Parathyroid adenoma (tissue), 2 donors: ENCODE measurements at regions not wholly inside any gene's neighbourhood (a gene's known extent, or its start where the extent isn't known, plus 50 kb on each side); places are given as distances from the start of the nearest gene placed in this dataset.

Experiments
- H2AFZ ChIP-seq: fragments of 300-600 bp; sonication (generic); one replicate; pipeline ENCODE4 v1.7.0; 2017; ENCODE audit warnings: antibody characterized with exemption, mild to moderate bottlenecking
- H3K27ac ChIP-seq: fragments of 300-600 bp; sonication (generic); one replicate; pipeline ENCODE4 v1.7.0; 2017
- H3K27me3 ChIP-seq: fragments of 300-600 bp; sonication (generic); one replicate; pipeline ENCODE4 v1.7.0; 2017; ENCODE audit warnings: low read length; ENCODE audit not compliant: control insufficient read depth, insufficient read depth
- H3K36me3 ChIP-seq: fragments of 300-600 bp; sonication (generic); one replicate; pipeline ENCODE4 v1.7.0; 2017; ENCODE audit warnings: low read length; ENCODE audit not compliant: control insufficient read depth, insufficient read depth
- H3K4me1 ChIP-seq: fragments of 300-600 bp; sonication (generic); one replicate; pipeline ENCODE4 v1.7.0; 2017; ENCODE audit warnings: control low read depth
- H3K4me2 ChIP-seq: fragments of 300-600 bp; sonication (generic); one replicate; pipeline ENCODE4 v1.7.0; 2017; ENCODE audit warnings: low read length
- H3K4me3 ChIP-seq: fragments of 300-600 bp; sonication (generic); one replicate; pipeline ENCODE4 v1.7.0; 2017; ENCODE audit warnings: low read depth, low read length
- H3K79me2 ChIP-seq: fragments of 300-600 bp; sonication (generic); one replicate; pipeline ENCODE4 v1.7.0; 2017; ENCODE audit warnings: control low read depth
- H3K9ac ChIP-seq: fragments of 300-600 bp; sonication (generic); one replicate; pipeline ENCODE4 v1.7.0; 2017; ENCODE audit warnings: mild to moderate bottlenecking
- H3K9me3 ChIP-seq: fragments of 300-600 bp; sonication (generic); one replicate; pipeline ENCODE4 v1.7.0; 2017; ENCODE audit warnings: low read length; ENCODE audit not compliant: control insufficient read depth
- CTCF ChIP-seq: fragments of 300-600 bp; sonication (generic); IDR thresholded peaks from one replicate; pipeline ENCODE4 v1.7.0; 2017; ENCODE audit warnings: antibody characterized with exemption, mild to moderate bottlenecking
- donor health status: primary hyperparathyroidism.

- Histone ChIP-seq H3K27ac (no peak overlapping the region), H3K9me3 (no peaks in the 10 kb centered on the region), H3K4me2 (no peak overlapping the region), H3K36me3 (no peaks in the 10 kb centered on the region), H2AFZ (no peak overlapping the region), H3K27me3 (no peaks in the 10 kb centered on the region), H3K4me3 (no peak overlapping the region), H3K9ac (no peak overlapping the region), H3K4me1 (no peaks in the 10 kb centered on the region), H3K79me2 (no peaks in the 10 kb centered on the region)
- no peak for TF ChIP-seq CTCF
Measured at GRCh38 chr3:102302020-102302419, 132.8 kb upstream of the ZPLD1 start.

GRCh38 chr3:102304550-102304949, 130.3 kb upstream of the ZPLD1 start:
- H3K79me2 ChIP-seq, result no peaks in the 10 kb centered on the region
- H3K4me1 ChIP-seq, result no peaks in the 10 kb centered on the region
- H3K27ac ChIP-seq, result no peak overlapping the region
- no peak overlapping the region for H2AFZ ChIP-seq
- no peak overlapping the region for H3K4me2 ChIP-seq
- no peak overlapping the region for H3K9ac ChIP-seq
- no peaks in the 10 kb centered on the region for H3K27me3 ChIP-seq
- H3K4me3 ChIP-seq, result no peak overlapping the region
- no peaks in the 10 kb centered on the region for H3K9me3 ChIP-seq
- no peak for TF ChIP-seq CTCF
- no peaks in the 10 kb centered on the region for H3K36me3 ChIP-seq

- no peak for TF ChIP-seq CTCF
- Histone ChIP-seq H3K4me3 (no peak overlapping the region), H3K4me2 (no peak overlapping the region), H3K27me3 (no peaks in the 10 kb centered on the region), H3K9me3 (no peaks in the 10 kb centered on the region), H3K79me2 (no peaks in the 10 kb centered on the region), H3K36me3 (no peaks in the 10 kb centered on the region), H3K9ac (no peak overlapping the region), H3K27ac (no peak overlapping the region), H2AFZ (no peak overlapping the region), H3K4me1 (no peaks in the 10 kb centered on the region)
Measured at GRCh38 chr3:102307442-102307841, 127.4 kb upstream of the ZPLD1 start.

GRCh38 chr3:102329066-102329465, 105.7 kb upstream of the ZPLD1 start:
- no peak overlapping the region for H3K27ac ChIP-seq
- no peaks in the 10 kb centered on the region for H3K27me3 ChIP-seq
- H3K9me3 ChIP-seq, result no peaks in the 10 kb centered on the region
- H2AFZ ChIP-seq, result no peak overlapping the region
- H3K4me1 ChIP-seq, result no peaks in the 10 kb centered on the region
- H3K4me2 ChIP-seq, result no peak overlapping the region
- no peaks in the 10 kb centered on the region for H3K36me3 ChIP-seq
- no peak overlapping the region for H3K4me3 ChIP-seq
- no peak for TF ChIP-seq CTCF
- no peaks in the 10 kb centered on the region for H3K79me2 ChIP-seq
- no peak overlapping the region for H3K9ac ChIP-seq

GRCh38 chr3:102329561-102329960, 105.3 kb upstream of the ZPLD1 start:
- Histone ChIP-seq H3K79me2 (no peaks in the 10 kb centered on the region), H3K9ac (no peak overlapping the region), H3K4me3 (no peak overlapping the region), H3K4me1 (no peaks in the 10 kb centered on the region), H3K27ac (no peak overlapping the region), H3K4me2 (no peak overlapping the region), H3K9me3 (no peaks in the 10 kb centered on the region), H2AFZ (no peak overlapping the region), H3K27me3 (no peaks in the 10 kb centered on the region), H3K36me3 (no peaks in the 10 kb centered on the region)
- TF ChIP-seq CTCF, result no peak
